DND-41 (cell line): ENCODE measurements at regions not wholly inside any gene's neighbourhood (a gene's known extent, or its start where the extent isn't known, plus 50 kb on each side); places are given as distances from the start of the nearest gene placed in this dataset.

ENCODE experiments used
- EZH2 ChIP-seq: IDR thresholded peaks from 3 replicates; pipeline ENCODE4 v1.6.1; 2012; ENCODE audit warnings: borderline replicate concordance, low read depth, mild to moderate bottlenecking, moderate library complexity, low read length, inconsistent platforms; ENCODE audit not compliant: severe bottlenecking
- TF ChIP-seq, protein P1 (sequence below): IDR thresholded peaks from 2 replicates; pipeline ENCODE4 v1.5.1; 2012; ENCODE audit warnings: borderline replicate concordance, low read length, moderate library complexity, mild to moderate bottlenecking; ENCODE audit not compliant: poor library complexity, severe bottlenecking; ENCODE audit errors: extremely low read depth

GRCh38 chr6:142507065-142507464, 205.3 kb downstream of the ADGRG6 start:
- TF ChIP-seq, protein P1, sequence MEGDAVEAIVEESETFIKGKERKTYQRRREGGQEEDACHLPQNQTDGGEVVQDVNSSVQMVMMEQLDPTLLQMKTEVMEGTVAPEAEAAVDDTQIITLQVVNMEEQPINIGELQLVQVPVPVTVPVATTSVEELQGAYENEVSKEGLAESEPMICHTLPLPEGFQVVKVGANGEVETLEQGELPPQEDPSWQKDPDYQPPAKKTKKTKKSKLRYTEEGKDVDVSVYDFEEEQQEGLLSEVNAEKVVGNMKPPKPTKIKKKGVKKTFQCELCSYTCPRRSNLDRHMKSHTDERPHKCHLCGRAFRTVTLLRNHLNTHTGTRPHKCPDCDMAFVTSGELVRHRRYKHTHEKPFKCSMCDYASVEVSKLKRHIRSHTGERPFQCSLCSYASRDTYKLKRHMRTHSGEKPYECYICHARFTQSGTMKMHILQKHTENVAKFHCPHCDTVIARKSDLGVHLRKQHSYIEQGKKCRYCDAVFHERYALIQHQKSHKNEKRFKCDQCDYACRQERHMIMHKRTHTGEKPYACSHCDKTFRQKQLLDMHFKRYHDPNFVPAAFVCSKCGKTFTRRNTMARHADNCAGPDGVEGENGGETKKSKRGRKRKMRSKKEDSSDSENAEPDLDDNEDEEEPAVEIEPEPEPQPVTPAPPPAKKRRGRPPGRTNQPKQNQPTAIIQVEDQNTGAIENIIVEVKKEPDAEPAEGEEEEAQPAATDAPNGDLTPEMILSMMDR: no peak
- TF ChIP-seq EZH2: no peak
